Chondrocyte (in vitro differentiated cells): ENCODE measurements at regions not wholly inside any gene's neighbourhood (a gene's known extent, or its start where the extent isn't known, plus 50 kb on each side); places are given as distances from the start of the nearest gene placed in this dataset.

Experiments
- DNase-seq: peaks from one replicate; pipeline ENCODE4 v3.0.0; 2021; ENCODE audit warnings: mixed read lengths, low spot score
- H3K27ac Mint-ChIP-seq: one replicate; pipeline ENCODE4 v1.8.0; 2021; ENCODE audit warnings: mild to moderate bottlenecking, moderate library complexity, mixed read lengths; ENCODE audit not compliant: unreplicated experiment
- H3K27me3 Mint-ChIP-seq: 2 replicates; pipeline ENCODE4 v1.8.0; 2021; ENCODE audit warnings: low read depth, mixed read lengths
- H3K36me3 Mint-ChIP-seq: 2 replicates; pipeline ENCODE4 v1.8.0; 2021; ENCODE audit warnings: low read depth, mixed read lengths
- H3K4me1 Mint-ChIP-seq: 2 replicates; pipeline ENCODE4 v1.8.0; 2021; ENCODE audit warnings: low read depth, mild to moderate bottlenecking, mixed read lengths
- H3K4me3 Mint-ChIP-seq: one replicate; pipeline ENCODE4 v1.8.0; 2021; ENCODE audit warnings: mild to moderate bottlenecking, moderate library complexity, mixed read lengths; ENCODE audit not compliant: unreplicated experiment
- H3K9me3 Mint-ChIP-seq: 2 replicates; pipeline ENCODE4 v1.8.0; 2021; ENCODE audit warnings: low read depth, mixed read lengths
- CTCF ChIP-seq: fragments of 200-600 bp; sonication (generic); IDR thresholded peaks from 2 replicates; pipeline ENCODE4 v1.5.0; 2021; ENCODE audit warnings: antibody characterized with exemption, mild to moderate bottlenecking, moderate library complexity

- H3K27ac Mint-ChIP-seq: no peak overlapping the region
- TF ChIP-seq CTCF: no peak
- peaks cover 12% of the 10 kb centered on the region for H3K27me3 Mint-ChIP-seq
- peaks cover 2% of the 10 kb centered on the region for H3K36me3 Mint-ChIP-seq
- H3K4me1 Mint-ChIP-seq: no peaks in the 10 kb centered on the region
- DNase-seq: no peak
- peaks cover 10% of the 10 kb centered on the region for H3K9me3 Mint-ChIP-seq
- H3K4me3 Mint-ChIP-seq: no peak overlapping the region
These were observed 204.7 kb upstream of the DACH1 start for GRCh38 chr13:72071713-72072112.

- TF ChIP-seq CTCF: no peak
- peaks cover 14% of the 10 kb centered on the region for H3K27me3 Mint-ChIP-seq
- peaks cover 45% of the 10 kb centered on the region for H3K9me3 Mint-ChIP-seq
- no peaks in the 10 kb centered on the region for H3K4me1 Mint-ChIP-seq
- no peak overlapping the region for H3K4me3 Mint-ChIP-seq
- H3K36me3 Mint-ChIP-seq: peaks cover 15% of the 10 kb centered on the region
- no peak overlapping the region for H3K27ac Mint-ChIP-seq
- no peak for DNase-seq
These were observed 195.6 kb upstream of the DACH1 start for GRCh38 chr13:72062566-72062965.

- H3K9me3 Mint-ChIP-seq: peaks cover 38% of the 10 kb centered on the region
- peaks cover 14% of the 10 kb centered on the region for H3K27me3 Mint-ChIP-seq
- TF ChIP-seq CTCF: no peak
- no peak for DNase-seq
- H3K4me1 Mint-ChIP-seq: no peaks in the 10 kb centered on the region
- H3K4me3 Mint-ChIP-seq: no peak overlapping the region
- no peak overlapping the region for H3K27ac Mint-ChIP-seq
- H3K36me3 Mint-ChIP-seq: peaks cover 12% of the 10 kb centered on the region
These were observed 194.6 kb upstream of the DACH1 start for GRCh38 chr13:72061613-72062012.

GRCh38 chr13:72050251-72050650 lies 183.2 kb upstream of the DACH1 start:
- H3K36me3 Mint-ChIP-seq: no peaks in the 10 kb centered on the region
- no peak for TF ChIP-seq CTCF
- no peak overlapping the region for H3K4me3 Mint-ChIP-seq
- H3K27ac Mint-ChIP-seq: no peak overlapping the region
- DNase-seq: no peak
- H3K9me3 Mint-ChIP-seq: peaks cover 11% of the 10 kb centered on the region
- H3K27me3 Mint-ChIP-seq: peaks cover 6% of the 10 kb centered on the region
- no peaks in the 10 kb centered on the region for H3K4me1 Mint-ChIP-seq

GRCh38 chr13:72043366-72043765 lies 176.4 kb upstream of the DACH1 start:
- Mint-ChIP-seq H3K4me3 (no peak overlapping the region), H3K27me3 (peaks cover 5% of the 10 kb centered on the region), H3K4me1 (no peaks in the 10 kb centered on the region), H3K36me3 (peaks cover 2% of the 10 kb centered on the region), H3K27ac (no peak overlapping the region), H3K9me3 (peaks cover 8% of the 10 kb centered on the region)
- DNase-seq: no peak
- no peak for TF ChIP-seq CTCF
